Psoas muscle (tissue), 7 donors: ENCODE measurements at regions not wholly inside any gene's neighbourhood (a gene's known extent, or its start where the extent isn't known, plus 50 kb on each side); places are given as distances from the start of the nearest gene placed in this dataset.

Experiments
- ATAC-seq, 4 donors: fragments of 200-7000 bp; cut with Tn5 transposase; one replicate each; pipeline ENCODE4 v1.9.1; 2020; ENCODE audit warnings: moderate library complexity in 3 of 4, mild to moderate bottlenecking in 2 of 4
- DNase-seq, 2 donors: peaks; one replicate each; pipeline ENCODE4 v3.0.0-alpha.2; 2020
- H3K27ac ChIP-seq: fragments of 200-600 bp; one replicate; pipeline ENCODE4 v1.8.0; 2022
- H3K27me3 ChIP-seq, 3 donors: fragments of 200-600 bp in 1 of 3; one replicate each; pipeline versions ENCODE4 v1.6.1 to v1.8.0; 2013 to 2022; ENCODE audit warnings: low read length in 2 of 3, mild to moderate bottlenecking in 2 of 3, moderate library complexity in 1 of 3; ENCODE audit not compliant: insufficient read depth in 3 of 3
- H3K36me3 ChIP-seq, 2 donors: fragments of 200-600 bp in 1 of 2; one replicate each; pipeline versions ENCODE4 v1.6.1 to v1.8.0; 2013 to 2022; ENCODE audit warnings: low read depth in 1 of 2, mild to moderate bottlenecking in 1 of 2, moderate library complexity in 1 of 2; ENCODE audit not compliant: insufficient read depth in 1 of 2
- H3K4me1 ChIP-seq: fragments of 200-600 bp; one replicate; pipeline ENCODE4 v1.8.0; 2022
- H3K4me3 ChIP-seq: fragments of 200-600 bp; one replicate; pipeline ENCODE4 v1.8.0; 2022; ENCODE audit warnings: mild to moderate bottlenecking
- H3K9me3 ChIP-seq: fragments of 200-600 bp; one replicate; pipeline ENCODE4 v1.8.0; 2022
- CTCF ChIP-seq: fragments of 200-600 bp; IDR thresholded peaks from one replicate; pipeline ENCODE4 v1.8.0; 2022; ENCODE audit warnings: antibody characterized with exemption
- WGBS, 3 donors: extraction: QIAGEN DNeasy Blood & Tissue Kit; methylation state at CpG; one replicate each; pipeline versions ENCODE4 v1.1.6 to v1.1.7; 2013; 5-methylcytosine and 5-hydroxymethylcytosine counted together
- intact Hi-C, 2 donors: fragments of 100-400 bp; cut with DNase I; formaldehyde crosslinking; loops; one replicate each; pipeline versions ENCODE4 v1.11.0 to v1.14.2; 2022
- donor health status: healthy with polysubstance abuse.
- donor health status: DM: no; HTN: no; CAD: no; lungs with moderate emphysema.
- donor health status: Bipolar disorder and iron deficiency.
- donor health status: healthy.
- donor health status: DM: yes; HTN: yes; CAD: no.
- donor health status: DM: no; HTN: no; CAD: no.
- donor health status: DM: yes; HTN: yes; CAD: no.

GRCh38 chr12:93292213-93292612 is 85.5 kb upstream of the NUDT4 start:
- ATAC-seq, result no peak

GRCh38 chr12:93292731-93293566 is 84.8 kb upstream of the NUDT4 start:
- Histone ChIP-seq H3K9me3 (no peaks in the 10 kb centered on the region), H3K36me3 (no peaks in the 10 kb centered on the region), H3K4me3 (no peak overlapping the region), H3K27me3 (no peaks in the 10 kb centered on the region), H3K4me1 (no peaks in the 10 kb centered on the region), H3K27ac (no peak overlapping the region)
- ATAC-seq (no peak), DNase-seq (no peak)
- no peak for TF ChIP-seq CTCF
- intact Hi-C loops, result no loop called here
- 66 to 73% (median 70%) methylated on average over 6 of the region's 6 CpGs for WGBS, 3 donors

More at GRCh38 chr12:93292213-93292612, 85.5 kb upstream of the NUDT4 start:
- no peaks in the 10 kb centered on the region for H3K36me3 ChIP-seq
- WGBS, 3 donors, result 88 to 99% (median 90%) methylated on average over 6 of the region's 6 CpGs
- TF ChIP-seq CTCF, result no peak
- H3K4me1 ChIP-seq, result no peaks in the 10 kb centered on the region
- H3K9me3 ChIP-seq, result no peaks in the 10 kb centered on the region
- no peak overlapping the region for H3K4me3 ChIP-seq
- intact Hi-C loops, result no loop called here
- no peak overlapping the region for H3K27ac ChIP-seq
- DNase-seq, result no peak
- H3K27me3 ChIP-seq, result no peaks in the 10 kb centered on the region

- H3K9me3 ChIP-seq, result no peaks in the 10 kb centered on the region
- H3K36me3 ChIP-seq, result no peaks in the 10 kb centered on the region
- no peak for DNase-seq
- no peak overlapping the region for H3K27ac ChIP-seq
- intact Hi-C loops, result no loop called here
- no peaks in the 10 kb centered on the region for H3K27me3 ChIP-seq
- no peak overlapping the region for H3K4me3 ChIP-seq
- no peak for ATAC-seq
- 82 to 86% (median 85%) methylated on average over 3 of the region's 3 CpGs for WGBS, 3 donors
- TF ChIP-seq CTCF, result no peak
- peaks cover 13% of the 10 kb centered on the region for H3K4me1 ChIP-seq
These were observed 80.7 kb upstream of the NUDT4 start for GRCh38 chr12:93297032-93297431.

GRCh38 chr12:93297536-93297935 is 80.2 kb upstream of the NUDT4 start:
- no peak overlapping the region for H3K27ac ChIP-seq
- no peak for TF ChIP-seq CTCF
- intact Hi-C loops, result no loop called here
- H3K9me3 ChIP-seq, result no peaks in the 10 kb centered on the region
- DNase-seq (no peak), ATAC-seq (no peak)
- no peaks in the 10 kb centered on the region for H3K36me3 ChIP-seq
- 86 to 89% (median 88%) methylated on average over 2 of the region's 2 CpGs for WGBS, 3 donors
- H3K4me3 ChIP-seq, result no peak overlapping the region
- H3K4me1 ChIP-seq, result peaks cover 18% of the 10 kb centered on the region
- H3K27me3 ChIP-seq, result no peaks in the 10 kb centered on the region
